Right atrium auricular region (tissue), 2 donors: ENCODE measurements at regions not wholly inside any gene's neighbourhood (a gene's known extent, or its start where the extent isn't known, plus 50 kb on each side); places are given as distances from the start of the nearest gene placed in this dataset.
A peak's percentile ranks its signal among the peaks of the same experiment; 100 is the strongest.

Experiments used
- DNase-seq: peaks from one replicate; pipeline ENCODE4 v3.0.0-alpha.2; 2019; ENCODE audit warnings: low spot score
- H3K27ac ChIP-seq, 2 donors: fragments of 200-600 bp; sonication (generic); 1 replicate in 1 of 2; 2 replicates in 1 of 2; pipeline ENCODE4 v1.5.1; 2016 to 2019
- H3K27me3 ChIP-seq, 2 donors: fragments of 200-600 bp; sonication (generic); one replicate each; pipeline versions ENCODE4 v1.5.1 to v1.6.0; 2017 to 2019
- H3K36me3 ChIP-seq: fragments of 200-600 bp; sonication (generic); one replicate; pipeline ENCODE4 v1.5.1; 2016
- H3K4me1 ChIP-seq, 2 donors: fragments of 200-600 bp; sonication (generic); one replicate each; pipeline versions ENCODE4 v1.5.1 to v1.6.0; 2017 to 2019
- H3K4me3 ChIP-seq, 2 donors: fragments of 200-600 bp; sonication (generic); 1 replicate in 1 of 2; 2 replicates in 1 of 2; pipeline ENCODE4 v1.5.1; 2017 to 2019; ENCODE audit warnings: mild to moderate bottlenecking in 1 of 2, moderate library complexity in 1 of 2
- H3K9me3 ChIP-seq, 2 donors: fragments of 200-600 bp; sonication (generic); one replicate each; pipeline ENCODE4 v1.5.1; 2019
- CTCF ChIP-seq, 2 donors: fragments of 200-600 bp; sonication (generic); IDR thresholded peaks; one replicate each; pipeline ENCODE4 v1.5.1; 2019; ENCODE audit warnings: antibody characterized with exemption in 2 of 2

- no peak for DNase-seq
- Histone ChIP-seq H3K4me3 (no peak overlapping the region), H3K4me1 (peaks cover 0 to 30% of the 10 kb centered on the region in 2 donors), H3K27ac (peak overlapping the region in 1 of 2 donors; percentile 70), H3K9me3 (no peaks in the 10 kb centered on the region), H3K27me3 (no peaks in the 10 kb centered on the region), H3K36me3 (no peaks in the 10 kb centered on the region)
- no peak for TF ChIP-seq CTCF (IDR thresholded peaks at IDR 0.05)
Observed at GRCh38 chr2:120525056-120526046, 179.4 kb downstream of the INHBB start.

DNA sequence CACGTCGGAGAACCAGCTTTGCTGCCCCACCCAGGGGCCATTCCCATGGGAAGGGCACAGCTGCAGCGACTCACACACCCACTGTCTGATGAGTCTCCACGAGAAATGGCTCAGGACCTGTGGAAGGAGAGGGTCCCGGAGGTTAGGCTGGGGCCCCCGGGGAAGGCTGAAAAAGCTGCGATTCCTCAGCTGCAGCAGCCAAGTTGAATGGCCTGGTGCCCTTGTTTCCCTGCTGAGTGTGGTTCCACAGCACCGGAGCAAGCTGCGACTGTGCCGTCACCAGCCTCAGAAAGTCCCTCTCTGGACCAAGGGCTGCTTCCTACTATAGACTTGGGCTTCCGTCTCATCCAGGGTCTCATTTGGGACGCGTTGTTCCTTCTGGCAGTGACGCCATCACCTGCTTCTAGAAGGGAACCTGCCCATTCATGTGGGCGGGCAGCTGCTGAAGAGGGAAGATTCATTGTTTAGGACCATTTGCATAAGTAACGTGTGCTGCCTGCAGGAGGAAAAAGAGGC lies 180.2 kb downstream of the INHBB start:
- H3K27ac ChIP-seq, result peak overlapping the region in 1 of 2 donors; percentile 70
- H3K27me3 ChIP-seq, result no peaks in the 10 kb centered on the region
- no peaks in the 10 kb centered on the region for H3K9me3 ChIP-seq
- no peak for TF ChIP-seq CTCF (IDR thresholded peaks at IDR 0.05)
- H3K36me3 ChIP-seq, result no peaks in the 10 kb centered on the region
- DNase-seq, result no peak
- peaks cover 0 to 30% of the 10 kb centered on the region in 2 donors for H3K4me1 ChIP-seq
- H3K4me3 ChIP-seq, result no peak overlapping the region

DNA sequence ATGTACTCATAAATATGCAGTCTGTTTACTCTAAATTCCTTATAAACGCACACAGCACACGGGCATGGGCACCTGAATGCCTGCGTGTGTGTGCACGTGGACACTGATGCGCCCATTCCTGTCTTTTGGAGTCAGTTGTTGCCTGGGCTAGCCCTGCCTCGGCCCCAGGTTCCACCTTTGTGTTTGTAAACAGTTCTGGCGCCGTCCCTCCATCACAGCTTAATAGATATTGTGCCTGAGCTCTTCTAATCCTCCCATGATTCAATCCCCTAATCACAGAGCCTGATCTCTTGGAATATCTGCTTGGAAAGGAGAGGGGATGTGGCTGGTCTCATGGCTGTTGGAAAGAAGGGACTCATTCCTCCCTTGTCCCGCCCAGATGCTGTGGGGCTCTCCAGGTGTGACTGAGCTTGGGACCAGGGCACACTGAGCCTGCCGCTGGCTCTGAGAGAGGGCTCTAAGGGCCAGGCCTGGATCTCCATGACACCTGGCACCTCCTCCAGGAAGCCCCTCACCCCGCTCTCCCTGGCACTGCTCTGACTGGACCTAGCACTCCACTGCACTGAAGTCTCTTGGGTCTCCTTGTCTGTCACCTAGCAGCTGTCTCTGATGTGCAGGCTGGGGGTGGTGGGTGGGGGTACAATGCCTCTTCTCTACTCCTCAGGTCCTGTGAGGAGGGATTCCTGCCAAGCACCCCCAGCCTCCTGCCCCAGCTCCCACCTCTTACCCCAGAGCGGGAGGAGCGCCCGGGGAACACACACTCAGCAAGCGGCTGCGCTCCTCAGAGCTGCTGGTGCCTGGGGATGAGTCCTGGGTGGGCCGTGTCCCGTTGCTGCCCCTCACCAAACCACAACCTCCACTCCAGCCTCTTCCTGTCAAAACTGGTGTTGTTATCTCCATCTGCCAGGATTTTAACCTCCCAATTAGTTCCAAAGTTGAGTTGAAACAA lies 181.3 kb downstream of the INHBB start:
- H3K27me3 ChIP-seq, result no peaks in the 10 kb centered on the region
- H3K27ac ChIP-seq, result no peak overlapping the region

DNA sequence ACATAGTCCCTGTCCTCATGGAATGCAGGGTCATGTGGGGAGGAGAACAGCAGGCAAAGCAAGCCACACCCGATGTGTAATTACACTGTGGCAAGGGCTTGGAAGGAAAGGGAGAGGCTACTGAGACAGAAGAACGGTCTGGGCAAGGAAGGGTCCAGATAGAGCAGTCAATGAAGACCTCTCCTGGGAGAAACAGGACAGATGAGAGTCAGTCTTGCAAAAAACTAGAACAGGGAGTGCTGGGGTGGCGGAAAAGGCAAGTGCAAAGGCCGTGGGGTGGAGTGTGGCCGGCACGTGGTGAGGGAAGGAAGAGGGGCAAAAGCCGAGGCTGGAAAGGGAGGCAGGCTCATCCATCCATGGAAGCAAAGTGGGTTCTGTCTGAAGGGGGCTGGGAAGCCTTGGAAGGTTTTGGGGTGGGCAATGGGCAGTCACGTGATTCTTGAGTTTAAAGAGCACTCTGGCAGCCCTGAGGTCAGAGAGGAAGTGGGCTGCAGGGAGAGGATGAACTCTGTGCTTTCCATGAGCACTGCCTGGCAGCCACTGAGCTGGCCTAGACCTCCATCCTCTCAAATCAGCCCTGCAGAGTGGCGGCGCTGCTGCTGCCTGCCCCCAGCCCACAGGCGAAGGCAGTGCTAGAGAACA lies 182.2 kb downstream of the INHBB start:
- no peaks in the 10 kb centered on the region for H3K9me3 ChIP-seq
- no peak overlapping the region for H3K27ac ChIP-seq
- H3K4me3 ChIP-seq, result no peak overlapping the region
- H3K27me3 ChIP-seq, result no peaks in the 10 kb centered on the region
- no peak for TF ChIP-seq CTCF (IDR thresholded peaks at IDR 0.05)
- H3K36me3 ChIP-seq, result no peaks in the 10 kb centered on the region
- peaks cover 0 to 14% of the 10 kb centered on the region in 2 donors for H3K4me1 ChIP-seq
- no peak for DNase-seq

More for the DNA sequence above, 181.3 kb downstream of the INHBB start:
- no peak overlapping the region for H3K4me3 ChIP-seq
- DNase-seq, result no peak
- no peaks in the 10 kb centered on the region for H3K9me3 ChIP-seq
- H3K36me3 ChIP-seq, result no peaks in the 10 kb centered on the region
- H3K4me1 ChIP-seq, result peaks cover 0 to 22% of the 10 kb centered on the region in 2 donors
- TF ChIP-seq CTCF (IDR thresholded peaks at IDR 0.05), result no peak

DNA sequence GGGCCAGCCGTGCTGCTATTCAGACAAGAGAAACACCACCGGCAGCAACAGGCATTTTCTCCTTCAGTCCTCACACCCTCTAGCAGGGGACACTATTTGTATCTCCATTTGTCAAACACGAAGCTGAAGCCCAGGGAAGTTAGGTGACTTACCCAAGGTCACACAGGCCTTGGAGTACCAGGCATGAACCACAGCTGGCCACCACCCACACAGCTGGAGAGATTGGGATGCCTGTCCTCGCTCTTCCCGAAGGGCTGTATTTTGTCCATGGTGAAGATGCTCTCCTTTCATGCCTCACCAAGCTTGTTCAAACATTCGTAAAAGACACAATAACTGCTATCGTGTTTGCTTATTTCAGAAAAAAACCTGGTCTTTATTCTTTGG lies 182.7 kb downstream of the INHBB start:
- H3K4me3 ChIP-seq, result no peak overlapping the region
- DNase-seq, result no peak

More for the DNA sequence above, 182.7 kb downstream of the INHBB start:
- TF ChIP-seq CTCF (IDR thresholded peaks at IDR 0.05), result no peak
- no peaks in the 10 kb centered on the region for H3K9me3 ChIP-seq
- peaks cover 0 to 14% of the 10 kb centered on the region in 2 donors for H3K4me1 ChIP-seq
- H3K27me3 ChIP-seq, result no peaks in the 10 kb centered on the region
- no peaks in the 10 kb centered on the region for H3K36me3 ChIP-seq
- H3K27ac ChIP-seq, result no peak overlapping the region
